Loucy (cell line): ENCODE measurements at regions not wholly inside any gene's neighbourhood (a gene's known extent, or its start where the extent isn't known, plus 50 kb on each side); places are given as distances from the start of the nearest gene placed in this dataset.
"Not testable (repeated sequence)": the region's sequence is repeated elsewhere in the genome, so short reads cannot be mapped to it uniquely, and the experiment has no call there.

Source experiments
- H2AFZ ChIP-seq: fragments of 200-600 bp; sonication (generic); 2 replicates; pipeline ENCODE4 v1.6.0; 2016; ENCODE audit warnings: antibody characterized with exemption, mild to moderate bottlenecking, low read length, moderate library complexity
- H3F3A ChIP-seq: fragments of 200-600 bp; 2 replicates; pipeline ENCODE4 v1.6.0; 2016; ENCODE audit warnings: antibody characterized with exemption, low read depth, mild to moderate bottlenecking
- H3K27me3 ChIP-seq: fragments of 200-600 bp; sonication (generic); 2 replicates; pipeline ENCODE4 v1.6.1; 2014; ENCODE audit warnings: low read length, mild to moderate bottlenecking; ENCODE audit not compliant: insufficient read depth, poor library complexity, severe bottlenecking
- H3K36me3 ChIP-seq: fragments of 200-600 bp; sonication (generic); 2 replicates; pipeline ENCODE4 v1.6.1; 2016; ENCODE audit warnings: low read length; ENCODE audit not compliant: insufficient read depth
- H3K4me1 ChIP-seq: fragments of 200-600 bp; sonication (generic); 2 replicates; pipeline ENCODE4 v1.5.1; 2014; ENCODE audit warnings: low read length, mild to moderate bottlenecking; ENCODE audit not compliant: insufficient read depth, poor library complexity, severe bottlenecking
- H3K4me2 ChIP-seq: fragments of 200-600 bp; sonication (generic); 2 replicates; pipeline ENCODE4 v1.6.0; 2014; ENCODE audit warnings: antibody characterized with exemption, low read length, low read depth, mild to moderate bottlenecking; ENCODE audit not compliant: poor library complexity, severe bottlenecking
- H3K4me3 ChIP-seq: fragments of 200-600 bp; sonication (generic); 2 replicates; pipeline ENCODE4 v1.5.1; 2014; ENCODE audit warnings: low read length, mild to moderate bottlenecking, mixed read lengths; ENCODE audit not compliant: poor library complexity, severe bottlenecking
- H3K79me2 ChIP-seq: fragments of 200-600 bp; sonication (generic); 2 replicates; pipeline ENCODE4 v1.6.1; 2014; ENCODE audit warnings: low read length; ENCODE audit not compliant: insufficient read depth
- H3K9ac ChIP-seq: fragments of 200-600 bp; sonication (generic); 2 replicates; pipeline ENCODE4 v1.6.0; 2014; ENCODE audit warnings: mild to moderate bottlenecking, low read depth, low read length, moderate library complexity; ENCODE audit not compliant: poor library complexity, severe bottlenecking
- H3K9me2 ChIP-seq: fragments of 200-600 bp; sonication (generic); replicated peaks from 2 replicates; pipeline ENCODE4 v1.6.1; 2016; ENCODE audit warnings: low read depth, low read length, mixed read lengths
- H3K9me3 ChIP-seq: fragments of 200-600 bp; sonication (generic); 2 replicates; pipeline ENCODE4 v1.6.1; 2014; ENCODE audit warnings: mild to moderate bottlenecking, antibody characterized with exemption, low read length, low read depth; ENCODE audit not compliant: insufficient read depth
- H4K20me1 ChIP-seq: fragments of 200-600 bp; sonication (generic); 2 replicates; pipeline ENCODE4 v1.6.0; 2014; ENCODE audit warnings: antibody characterized with exemption, low read length, mild to moderate bottlenecking; ENCODE audit not compliant: insufficient read depth, poor library complexity, severe bottlenecking
- CTCF ChIP-seq: fragments of 200-600 bp; sonication (generic); conservative IDR thresholded peaks from 2 replicates; pipeline ENCODE4 v1.5.1; 2014; ENCODE audit warnings: mild to moderate bottlenecking, antibody characterized with exemption, low read length
- EZH2phosphoT487 ChIP-seq: fragments of 200-600 bp; IDR thresholded peaks from 2 replicates; pipeline ENCODE4 v1.6.1; 2018; ENCODE audit warnings: antibody characterized with exemption, mild to moderate bottlenecking, moderate library complexity, borderline replicate concordance

DNA sequence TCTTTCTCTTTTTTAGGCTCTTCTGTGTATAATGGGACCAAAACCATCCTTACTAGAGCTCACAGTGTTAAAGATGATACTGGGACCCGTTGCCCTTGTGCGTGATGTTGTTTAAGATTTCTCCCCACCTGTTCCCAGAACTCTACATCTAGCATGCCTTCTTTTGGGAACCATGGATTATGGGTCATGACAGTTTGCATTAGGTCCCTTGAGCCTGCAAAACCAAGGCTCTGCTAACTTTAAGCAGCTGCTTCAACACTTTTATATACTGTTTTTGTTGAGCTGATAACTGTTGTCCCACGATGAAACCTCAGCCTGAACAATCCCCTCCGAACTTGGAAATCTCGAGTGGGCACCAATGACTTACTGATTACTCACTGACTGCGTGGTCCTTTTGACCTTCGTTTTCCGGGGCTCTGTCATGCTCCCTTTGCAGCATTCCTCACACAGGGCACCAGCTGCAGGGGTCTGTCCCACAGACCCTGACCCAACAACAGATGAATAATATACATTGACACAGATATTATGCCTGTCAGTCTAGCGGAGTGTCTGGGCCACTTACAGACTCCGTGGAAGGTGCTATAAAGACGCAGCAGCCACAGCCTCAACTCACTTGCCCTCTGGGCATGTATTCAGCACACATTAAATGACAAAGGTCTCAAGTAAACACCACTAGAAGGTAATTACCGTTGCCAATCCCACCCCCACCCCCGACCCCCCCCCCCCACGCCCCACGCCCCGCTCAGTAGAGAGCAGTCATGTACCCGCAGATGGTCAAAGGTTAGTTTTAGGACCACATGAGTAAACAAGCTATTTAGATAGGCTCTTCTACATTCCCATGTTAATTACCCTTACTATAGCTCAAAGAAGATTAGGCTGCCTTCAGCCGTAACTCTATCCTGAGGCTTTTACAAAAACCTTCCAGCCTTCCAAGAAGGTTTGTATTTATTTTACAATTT lies 162.0 kb upstream of the WDFY3 start:
- no peaks in the 10 kb centered on the region for H3K36me3 ChIP-seq
- no peaks in the 10 kb centered on the region for H3K9me3 ChIP-seq
- H3K4me2 ChIP-seq = no peak overlapping the region
- TF ChIP-seq CTCF = no peak
- no peak for TF ChIP-seq EZH2phosphoT487
- H3K9me2 ChIP-seq = no peaks in the 10 kb centered on the region
- 0 out of 2 replicates have a peak overlapping the region, but pooled peaks have one; percentile 8 for H2AFZ ChIP-seq
- H3K4me1 ChIP-seq = no peaks in the 10 kb centered on the region
- no peaks in the 10 kb centered on the region for H4K20me1 ChIP-seq
- no peak overlapping the region for H3K4me3 ChIP-seq
- no peak overlapping the region for H3K9ac ChIP-seq
- H3K79me2 ChIP-seq = no peaks in the 10 kb centered on the region
- no peaks in the 10 kb centered on the region for H3F3A ChIP-seq
- no peaks in the 10 kb centered on the region for H3K27me3 ChIP-seq

- not testable (repeated sequence) for H3K4me1 ChIP-seq, H3K9me3 ChIP-seq, H3F3A ChIP-seq, H3K9me2 ChIP-seq, H3K79me2 ChIP-seq, H2AFZ ChIP-seq, H4K20me1 ChIP-seq, H3K9ac ChIP-seq, H3K4me2 ChIP-seq, H3K27me3 ChIP-seq, H3K4me3 ChIP-seq, H3K36me3 ChIP-seq
These were observed 163.1 kb upstream of the WDFY3 start for GRCh38 chr4:85129354-85130125.

DNA sequence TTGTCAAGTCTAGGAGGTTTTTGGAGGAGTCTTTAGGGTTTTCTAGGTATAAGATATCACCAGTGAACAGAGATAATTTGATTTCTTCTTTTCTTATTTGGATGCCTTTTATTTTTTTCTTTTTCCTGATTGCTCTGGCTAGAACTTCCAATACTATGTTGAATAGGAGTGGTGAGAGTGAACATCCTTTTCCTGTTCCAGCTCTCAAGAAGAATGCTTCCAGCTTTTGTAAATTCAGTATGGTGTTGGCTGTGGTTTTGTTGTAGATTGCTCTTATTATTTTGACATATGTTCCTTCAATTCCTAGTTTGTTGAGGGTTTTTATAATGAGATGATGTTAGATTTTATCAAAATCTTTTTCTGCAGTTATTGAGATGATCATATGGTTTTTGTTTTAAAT lies 165.6 kb upstream of the WDFY3 start:
- Histone ChIP-seq H3F3A (no peaks in the 10 kb centered on the region), H3K4me2 (no peak overlapping the region), H3K9me3 (no peaks in the 10 kb centered on the region), H3K27me3 (no peaks in the 10 kb centered on the region), H3K4me3 (no peak overlapping the region), H3K36me3 (no peaks in the 10 kb centered on the region), H3K9me2 (no peaks in the 10 kb centered on the region), H2AFZ (no peak overlapping the region), H4K20me1 (no peaks in the 10 kb centered on the region), H3K9ac (no peak overlapping the region), H3K4me1 (no peaks in the 10 kb centered on the region), H3K79me2 (no peaks in the 10 kb centered on the region)
- TF ChIP-seq CTCF (no peak), EZH2phosphoT487 (no peak)
